GM19467 (cell line): ENCODE measurements at regions not wholly inside any gene's neighbourhood (a gene's known extent, or its start where the extent isn't known, plus 50 kb on each side); places are given as distances from the start of the nearest gene placed in this dataset.
"Not testable (repeated sequence)": the region's sequence is repeated elsewhere in the genome, so short reads cannot be mapped to it uniquely, and the experiment has no call there.

Experiments used
- ATAC-seq: cut with Tn5 transposase; IDR thresholded peaks from one replicate; pipeline ENCODE4 v1.9.1; 2021; ENCODE audit warnings: mild to moderate bottlenecking, moderate library complexity; ENCODE audit not compliant: unreplicated experiment

DNA sequence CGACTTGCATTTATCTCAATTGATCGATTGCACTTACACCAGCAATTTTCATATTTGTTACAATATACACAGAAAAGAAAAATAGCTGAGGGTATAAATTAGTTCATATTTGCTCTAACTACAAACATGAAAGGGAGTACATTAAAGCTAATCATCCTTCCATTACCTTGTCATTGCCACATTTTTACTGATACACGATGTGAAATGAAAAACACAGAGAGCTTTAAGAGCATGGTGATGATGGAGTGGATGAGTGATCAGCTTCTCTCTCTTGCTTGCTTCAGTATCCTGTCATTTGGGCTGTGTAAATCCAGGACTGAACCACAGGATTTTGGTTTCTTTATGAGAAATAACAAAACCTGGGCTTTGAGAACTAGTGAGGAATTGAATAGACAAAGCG lies 1207.5 kb upstream of the GOT2 start:
- no peak for ATAC-seq

DNA sequence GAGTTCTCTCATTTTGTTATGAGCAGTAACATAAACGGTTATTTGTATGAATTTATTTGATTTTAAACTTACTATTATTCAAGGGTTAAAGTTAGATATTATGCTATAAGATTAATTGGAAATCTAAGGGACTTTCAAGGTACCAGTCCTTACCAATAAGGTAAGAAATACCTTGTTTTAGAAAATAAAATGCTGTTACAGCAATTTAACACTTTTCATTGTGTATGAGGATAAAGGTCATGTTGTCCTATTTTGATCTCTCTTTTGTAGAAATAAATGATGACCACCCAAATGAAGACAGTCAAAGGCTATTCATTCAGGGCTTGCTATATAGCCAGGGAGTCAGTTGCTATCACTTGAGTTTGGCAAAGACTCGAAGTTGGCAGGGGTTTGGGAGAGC lies 1185.9 kb upstream of the GOT2 start:
- ATAC-seq: no peak

DNA sequence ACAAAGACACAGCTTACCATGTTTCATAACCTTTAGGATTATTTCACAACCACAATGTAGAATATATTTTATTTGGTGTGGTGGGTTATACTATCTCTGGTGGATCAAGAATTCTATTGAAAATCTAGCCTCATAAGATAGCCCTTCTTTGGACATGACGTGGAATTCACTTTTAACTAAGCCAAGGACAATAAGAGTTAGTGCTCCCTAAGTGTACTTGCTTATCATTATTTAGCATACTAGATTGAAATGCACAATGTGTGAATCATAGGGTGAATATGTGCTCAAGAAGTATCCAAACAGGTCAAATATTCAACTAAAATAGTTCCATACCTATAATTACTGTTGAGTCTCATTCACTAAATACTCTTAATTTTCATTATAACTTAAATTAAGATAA lies 1179.5 kb upstream of the GOT2 start:
- no peak for ATAC-seq

DNA sequence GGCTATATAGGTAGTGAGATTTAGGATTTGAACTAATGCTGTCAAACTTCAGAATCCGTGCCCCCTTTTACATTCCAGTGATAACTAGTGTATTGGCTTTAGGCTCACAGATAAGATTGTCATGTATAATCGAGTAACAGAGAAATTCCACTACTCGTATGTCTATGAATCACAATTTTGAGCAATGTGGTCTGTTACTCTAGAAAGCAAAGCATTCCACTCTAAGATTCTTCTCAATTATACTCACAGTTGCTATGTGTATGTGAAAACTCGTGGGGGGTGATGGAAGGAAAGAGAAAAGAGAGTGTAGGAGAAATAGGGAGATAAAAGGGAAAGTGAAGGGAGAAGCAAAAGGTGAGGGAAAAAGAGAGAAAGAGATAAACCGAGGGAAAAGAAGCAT lies 1175.1 kb upstream of the GOT2 start:
- no peak for ATAC-seq

DNA sequence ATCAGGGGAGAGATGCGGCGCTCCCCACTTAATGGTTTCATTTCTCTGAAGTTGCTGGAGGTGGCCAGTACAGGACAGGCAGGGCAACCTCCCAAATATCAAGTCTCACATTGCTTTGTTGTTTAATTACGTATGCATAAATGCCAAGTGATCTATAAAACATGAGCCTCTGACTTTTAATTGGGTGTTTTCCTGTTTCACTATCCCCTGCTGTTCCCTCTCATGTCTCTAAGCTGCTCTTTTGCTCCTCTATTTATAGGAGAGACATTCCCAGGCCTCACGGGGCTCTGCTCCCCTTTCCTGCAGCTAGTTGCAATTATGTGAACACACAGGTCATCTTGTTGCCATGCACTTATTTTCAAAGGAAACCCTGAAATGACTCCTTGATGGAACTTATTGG lies 1173.5 kb upstream of the GOT2 start:
- no peak for ATAC-seq

DNA sequence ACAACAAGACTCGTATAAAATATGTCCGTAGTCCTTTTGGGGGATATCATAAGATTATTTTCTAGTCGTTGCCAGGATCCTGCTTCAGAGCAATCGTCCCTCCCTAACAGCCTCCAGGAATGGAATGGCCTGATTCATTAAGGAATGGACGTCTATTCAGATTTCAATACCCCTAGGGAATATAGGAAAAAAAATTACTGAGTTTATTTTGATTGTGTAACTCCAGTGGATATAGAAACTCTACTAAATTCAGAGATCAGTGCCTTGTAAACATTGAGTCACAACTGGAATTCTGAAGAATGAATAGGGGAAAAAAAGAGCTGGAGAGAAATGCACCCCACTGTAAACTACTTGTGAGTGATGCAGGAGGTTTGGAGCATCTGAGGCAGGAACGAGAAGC lies 1171.5 kb upstream of the GOT2 start:
- ATAC-seq: no peak

DNA sequence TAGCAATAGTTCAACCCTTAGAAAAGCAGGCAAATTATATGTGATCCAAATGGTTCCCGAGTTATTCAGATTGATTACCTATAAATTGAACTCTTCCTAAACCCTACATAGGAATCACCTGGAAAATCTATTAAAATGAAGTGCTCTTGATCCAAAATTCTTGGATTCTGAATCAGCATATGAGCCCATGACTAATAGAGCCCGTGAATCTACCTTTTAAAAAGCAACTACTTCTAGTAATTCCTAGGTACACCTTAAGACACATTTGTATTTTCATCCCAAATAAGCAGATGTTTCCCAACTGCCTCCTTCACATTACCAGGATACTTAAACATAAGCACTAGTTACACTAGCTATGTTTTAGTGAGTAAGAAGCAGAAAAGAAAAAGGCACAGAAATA lies 1171.0 kb upstream of the GOT2 start:
- no peak for ATAC-seq

DNA sequence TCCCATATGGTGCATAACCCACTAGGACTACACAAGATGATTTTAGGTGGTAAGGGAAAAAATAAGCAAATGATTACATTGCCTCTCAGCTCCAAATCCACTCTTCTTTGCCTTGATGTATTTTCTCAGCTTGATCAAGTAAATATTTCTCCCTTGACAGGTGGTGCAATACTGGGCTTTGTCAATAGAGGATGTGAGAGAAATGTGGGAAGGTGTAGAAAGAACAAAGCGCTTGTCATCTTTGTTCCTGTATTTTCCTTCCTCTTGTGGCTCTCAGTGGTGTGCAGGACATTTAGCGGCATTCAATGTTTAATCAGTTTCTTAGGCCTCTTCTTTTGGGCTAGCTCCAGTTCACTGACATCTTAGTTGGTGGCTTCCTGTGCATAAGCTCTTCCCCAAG lies 1165.8 kb upstream of the GOT2 start:
- ATAC-seq: no peak

DNA sequence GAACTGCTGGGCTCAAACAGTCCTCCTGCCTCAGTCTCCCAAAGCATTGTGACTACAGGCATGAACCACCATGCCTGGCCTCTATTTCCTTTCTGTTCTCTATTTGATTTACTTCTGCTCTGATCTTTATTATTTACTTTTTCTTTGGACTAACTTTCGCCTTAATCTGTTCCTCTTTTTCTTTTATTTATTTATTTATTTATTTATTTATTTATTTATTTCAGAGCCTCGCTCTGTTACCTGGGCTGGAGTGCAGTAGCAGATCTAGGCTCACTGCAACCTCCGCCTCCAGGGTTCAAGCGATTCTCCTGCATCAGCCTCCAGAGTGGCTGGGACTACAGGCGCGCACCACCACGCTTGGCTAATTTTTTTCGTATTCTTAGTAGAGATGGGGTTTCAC lies 1158.3 kb upstream of the GOT2 start:
- no peak for ATAC-seq

DNA sequence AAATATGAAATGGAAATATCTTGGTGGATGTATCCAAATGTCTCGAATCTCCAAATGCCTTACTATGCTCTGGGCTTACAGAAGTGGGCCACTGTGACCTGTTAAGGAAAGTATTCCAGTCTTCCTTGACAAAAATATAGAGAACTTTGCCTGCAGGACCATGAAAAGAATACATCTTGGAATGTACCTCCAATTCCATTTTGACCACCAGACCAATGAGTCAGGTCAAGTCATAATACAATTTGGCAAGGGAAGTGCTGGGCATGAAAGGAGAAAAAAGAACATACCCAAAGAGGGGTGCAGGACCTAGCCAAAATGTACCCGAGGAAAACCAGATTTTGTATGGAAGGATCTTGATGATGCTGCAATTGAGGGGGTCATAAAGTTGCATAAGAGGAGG lies 1153.7 kb upstream of the GOT2 start:
- ATAC-seq: no peak

DNA sequence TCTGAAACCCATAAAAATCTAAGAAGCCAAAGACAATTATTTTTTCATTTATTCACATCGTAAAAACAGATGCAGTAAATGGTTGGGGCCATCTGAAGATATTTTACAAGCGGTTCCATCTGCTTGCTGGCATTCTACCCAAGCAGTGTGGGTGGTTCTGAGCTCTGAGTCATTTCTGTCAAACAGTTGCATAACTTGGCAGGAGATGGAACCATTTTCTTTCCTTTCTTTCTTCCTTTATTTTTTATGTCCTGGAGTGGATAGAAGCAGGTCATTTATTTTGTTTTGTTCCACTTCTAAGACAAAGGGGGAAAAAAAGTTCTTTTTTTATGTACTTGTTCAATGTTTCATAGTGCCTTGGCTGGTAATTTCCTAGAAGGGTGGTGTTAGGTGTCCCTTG lies 1151.9 kb upstream of the GOT2 start:
- ATAC-seq: no peak

DNA sequence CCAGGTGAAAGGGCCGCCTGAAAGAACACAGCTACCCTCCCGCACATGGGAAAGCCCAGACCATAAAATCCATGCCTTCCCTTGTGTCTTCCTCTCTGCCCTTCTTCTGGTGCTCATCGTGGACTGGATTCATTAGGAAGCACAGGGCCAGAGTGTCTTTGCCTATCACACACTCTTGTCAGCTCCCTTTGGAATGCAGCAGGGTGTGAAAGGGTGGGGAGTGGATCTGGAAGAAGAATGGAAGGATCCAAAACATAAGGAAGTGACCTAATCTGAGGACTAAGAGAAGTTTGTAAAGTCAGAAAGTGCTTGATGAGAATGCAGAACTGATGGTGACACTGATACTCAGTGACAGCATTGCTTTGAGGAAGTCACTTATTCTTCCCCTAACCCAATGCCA lies 1147.3 kb upstream of the GOT2 start:
- ATAC-seq: no peak

DNA sequence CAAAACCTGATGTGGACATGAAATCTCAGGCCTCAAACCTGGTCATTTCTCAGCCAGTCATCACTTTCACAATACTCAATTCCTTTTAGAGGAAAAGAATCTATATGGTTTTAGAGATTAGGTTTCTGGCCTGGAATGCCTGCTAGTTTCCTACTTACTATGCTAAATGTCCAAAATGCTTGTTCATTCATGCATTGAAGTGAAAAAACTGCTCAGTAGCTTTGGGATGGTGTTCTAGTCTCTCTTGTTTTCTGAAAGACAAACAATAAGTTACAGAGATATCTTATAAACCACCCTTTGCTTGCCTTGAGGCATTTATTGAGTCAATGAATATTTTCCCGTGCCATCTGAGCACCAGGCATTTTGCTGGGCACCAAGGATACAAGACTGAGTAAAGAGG lies 1146.5 kb upstream of the GOT2 start:
- ATAC-seq: no peak

DNA sequence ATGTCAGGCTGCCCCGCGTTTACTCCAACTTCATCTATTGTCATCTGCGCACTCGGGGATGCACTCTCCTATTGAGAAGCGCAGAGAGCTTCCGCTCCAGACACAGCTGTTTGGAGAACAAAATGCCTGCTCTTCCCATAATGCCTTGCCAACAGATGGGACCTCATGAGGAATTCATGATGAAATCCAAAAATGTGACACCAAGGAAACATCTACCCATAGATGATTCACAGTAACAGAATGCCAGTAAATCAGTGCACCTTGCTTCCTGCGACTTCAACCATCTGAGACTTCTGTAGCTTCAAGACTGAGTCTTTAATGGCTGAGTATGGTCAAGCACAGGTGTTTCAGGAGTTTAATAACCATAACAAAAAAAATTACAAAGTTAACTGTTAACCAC lies 1144.9 kb upstream of the GOT2 start:
- ATAC-seq: no peak

DNA sequence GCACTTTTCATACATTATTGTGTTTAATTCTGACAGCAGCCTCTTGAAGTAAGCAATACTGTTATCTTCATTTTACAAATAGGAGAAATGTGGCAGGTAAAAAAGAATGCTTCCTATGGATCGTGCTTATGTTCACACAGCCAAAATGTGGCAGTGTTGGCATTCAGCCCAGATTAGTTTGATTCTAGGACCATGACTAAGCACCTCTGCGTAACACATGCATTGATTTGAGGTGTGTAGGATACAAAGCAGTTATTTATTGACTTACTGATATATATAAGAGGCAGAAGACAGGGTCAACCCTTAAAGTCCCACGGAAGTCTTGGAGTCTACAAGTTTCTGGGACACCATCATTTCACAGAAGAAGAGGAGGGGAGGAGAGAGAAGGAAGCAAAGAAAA lies 1144.4 kb upstream of the GOT2 start:
- no peak for ATAC-seq

DNA sequence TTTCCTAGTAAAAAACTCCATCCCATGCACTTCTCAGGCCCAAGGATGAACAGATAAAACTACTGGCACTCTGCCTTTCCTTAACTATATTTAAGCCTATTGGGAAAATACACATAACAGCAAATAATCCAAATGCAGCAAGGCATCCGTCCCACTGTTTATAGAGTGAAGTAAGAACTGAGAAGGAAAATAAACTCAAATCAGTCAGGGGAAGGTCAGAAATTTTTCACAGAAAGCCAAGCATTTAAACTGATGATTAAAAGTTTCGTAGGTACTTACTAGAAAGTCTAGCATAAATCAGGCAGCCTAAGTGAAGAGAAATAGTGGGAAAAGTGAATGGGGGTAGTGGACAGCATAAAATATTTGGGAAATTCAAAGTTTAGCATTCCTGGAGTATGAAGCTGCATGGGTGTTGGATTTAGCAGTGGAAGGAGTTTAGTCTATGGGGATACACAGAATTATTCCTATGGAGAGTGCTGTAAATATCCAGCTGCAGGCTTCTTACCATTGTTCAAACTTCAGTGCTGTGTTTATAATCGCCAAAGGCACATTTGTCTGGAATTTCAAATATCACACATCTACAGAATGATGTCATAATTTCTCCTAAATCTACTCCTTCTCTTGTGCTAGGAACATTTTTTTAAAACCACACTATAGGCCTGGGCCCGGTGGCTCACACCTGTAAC lies 1131.0 kb upstream of the GOT2 start:
- ATAC-seq: no peak

DNA sequence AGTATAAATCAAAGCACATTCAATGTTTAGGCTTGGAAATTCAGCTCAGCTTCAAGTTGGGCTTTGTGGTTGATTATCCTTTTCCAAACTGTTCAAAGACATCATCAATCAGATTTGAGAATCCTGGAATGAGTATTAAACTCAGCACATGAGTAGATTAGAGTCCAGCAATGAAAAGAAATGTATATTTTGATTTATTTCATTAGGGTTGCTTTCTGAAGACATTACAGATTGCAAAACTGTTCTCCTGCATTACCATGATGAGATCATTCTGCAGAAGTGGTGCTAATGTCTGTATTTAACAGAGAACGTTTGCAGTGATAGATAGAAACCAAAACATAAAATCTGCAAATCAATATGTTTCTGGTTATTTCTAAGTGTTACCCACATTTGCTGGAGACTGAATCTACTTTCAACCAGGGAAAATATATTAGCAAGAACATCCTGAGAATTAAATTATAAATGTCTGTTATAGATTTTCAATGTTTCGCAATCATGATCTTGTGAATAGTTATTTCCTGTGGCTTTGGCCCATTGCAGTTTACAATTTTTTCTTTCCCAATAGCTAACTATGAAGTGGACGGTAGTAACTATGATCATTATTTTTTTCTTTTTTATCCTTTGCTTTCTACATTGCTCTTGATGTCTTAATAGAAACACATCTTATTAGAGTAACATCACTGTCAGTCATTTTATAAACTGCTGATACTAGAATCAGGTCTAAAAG lies 1125.7 kb upstream of the GOT2 start:
- no peak for ATAC-seq

DNA sequence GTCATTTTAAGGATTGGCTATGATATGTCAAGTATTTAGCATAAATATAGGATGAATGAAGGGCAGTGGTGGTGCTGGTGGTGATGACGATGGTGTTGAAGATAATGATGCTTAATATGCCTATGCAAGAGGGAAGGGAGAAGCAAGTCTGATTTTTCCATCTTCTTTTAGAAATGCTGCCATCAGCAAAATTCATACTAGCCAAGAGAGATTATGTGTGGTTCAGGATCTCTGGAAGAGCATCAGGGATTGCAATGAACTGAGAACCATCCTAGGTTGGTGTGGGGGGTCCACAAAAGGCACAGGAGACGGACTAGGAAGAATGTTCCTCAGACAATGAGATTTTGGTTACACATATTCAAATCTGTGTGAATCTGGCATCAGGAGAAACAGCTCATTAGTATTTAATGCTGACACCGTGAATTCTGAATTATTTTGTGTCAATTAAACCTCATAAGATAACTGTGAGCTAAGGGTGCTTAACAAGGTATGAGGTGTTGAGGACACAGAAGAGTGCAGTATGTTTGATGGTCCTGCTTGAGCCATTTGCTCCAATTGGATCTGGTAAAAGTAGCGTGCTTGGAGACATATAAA lies 1120.8 kb upstream of the GOT2 start:
- no peak for ATAC-seq

DNA sequence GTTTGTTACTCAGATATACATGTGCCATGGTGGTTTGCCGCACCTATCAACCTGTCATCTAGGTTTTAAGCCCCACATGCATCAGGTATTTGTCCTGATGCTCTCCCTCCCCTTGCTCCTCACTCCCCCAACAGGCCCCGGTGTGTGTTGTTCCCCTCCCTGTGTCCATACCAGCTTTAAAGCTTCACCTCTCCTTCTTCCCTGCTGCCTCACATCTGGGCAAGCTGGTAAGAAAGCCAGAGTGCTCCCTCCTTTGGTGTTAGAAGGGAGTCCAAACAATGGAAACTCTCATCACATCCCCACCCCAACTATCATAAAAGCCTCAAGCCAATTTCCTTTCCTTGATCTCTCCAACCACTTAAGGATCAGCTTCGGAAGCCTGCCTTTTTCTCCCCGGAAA lies 1115.6 kb upstream of the GOT2 start:
- no peak for ATAC-seq

DNA sequence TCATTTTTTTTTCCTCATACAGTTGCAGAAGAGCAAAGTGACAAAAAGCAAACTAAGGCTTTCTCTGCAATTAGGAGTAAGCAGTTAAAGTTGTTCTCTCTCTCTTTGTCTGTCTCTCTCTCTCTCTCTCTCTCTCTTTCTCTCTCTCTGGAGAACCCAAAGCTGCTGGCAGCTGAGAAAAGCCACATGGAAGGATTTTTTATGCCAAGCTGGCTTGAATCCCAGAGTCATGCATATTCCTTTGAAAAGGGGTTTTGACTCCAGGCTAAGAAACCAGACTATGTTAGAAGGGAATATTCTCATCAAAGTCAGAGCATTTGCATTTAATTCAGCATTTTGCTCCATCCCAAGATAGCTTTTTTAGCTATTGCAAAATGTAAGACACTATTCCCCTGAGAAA lies 1114.2 kb upstream of the GOT2 start:
- ATAC-seq: no peak

DNA sequence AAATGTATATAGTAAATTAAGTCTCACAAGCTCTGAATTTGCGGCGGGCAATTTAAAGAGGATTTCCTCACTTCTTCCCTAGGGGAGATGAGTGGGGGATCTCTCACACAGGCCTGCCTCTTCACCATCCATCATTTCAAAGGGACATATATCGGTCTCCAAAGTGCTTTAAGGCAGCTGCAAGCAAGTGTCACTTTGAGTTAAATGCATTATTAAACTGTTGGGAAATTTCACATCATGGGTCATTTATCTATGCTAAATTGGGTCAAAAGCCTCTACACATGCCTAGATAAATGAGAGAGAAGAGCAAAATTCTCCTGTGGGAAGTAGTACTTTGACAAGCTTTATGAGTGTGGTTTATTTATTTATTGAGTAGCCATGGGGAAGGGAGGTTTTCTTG lies 1106.1 kb upstream of the GOT2 start:
- ATAC-seq: no peak

DNA sequence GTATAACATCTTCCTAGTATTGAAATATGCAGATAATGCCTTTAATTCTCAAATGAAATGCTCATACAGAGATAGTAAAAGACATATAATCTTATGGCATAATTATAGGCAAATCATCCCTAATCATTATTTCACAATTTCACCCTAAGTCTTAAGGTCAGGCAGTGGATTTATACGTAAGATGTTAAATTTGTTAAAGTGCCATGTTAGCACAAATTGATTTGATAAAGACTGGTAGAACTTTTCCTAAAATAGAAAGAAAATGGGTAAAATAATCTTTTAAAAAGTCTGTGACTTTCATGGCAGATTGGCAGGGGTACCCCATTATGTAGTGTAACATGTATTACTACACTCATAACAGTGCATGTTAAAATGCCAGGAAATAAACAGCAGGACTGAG lies 1092.7 kb upstream of the GOT2 start:
- no peak for ATAC-seq

DNA sequence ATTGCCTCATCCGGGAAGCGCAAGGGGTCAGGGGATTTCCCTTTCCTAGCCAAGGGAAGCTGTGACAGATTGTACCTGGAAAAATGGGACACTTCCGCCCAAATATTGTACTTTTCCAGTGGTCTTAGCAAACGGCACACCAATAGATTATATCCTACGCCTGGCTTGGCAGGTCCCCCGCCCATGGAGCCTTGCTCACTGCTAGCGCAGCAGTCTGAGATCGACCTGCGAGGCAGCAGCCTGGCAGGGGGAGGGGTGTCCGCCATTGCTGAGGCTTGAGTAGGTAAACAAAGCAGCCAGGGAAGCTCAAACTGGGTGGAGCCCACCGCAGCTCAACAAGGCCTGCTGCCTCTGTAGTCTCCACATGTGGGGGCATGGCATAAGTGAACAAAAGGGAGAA lies 1075.4 kb upstream of the GOT2 start:
- ATAC-seq: not testable (repeated sequence)
